HG02840 (cell line): ENCODE measurements at regions not wholly inside any gene's neighbourhood (a gene's known extent, or its start where the extent isn't known, plus 50 kb on each side); places are given as distances from the start of the nearest gene placed in this dataset.
"Not testable (repeated sequence)": the region's sequence is repeated elsewhere in the genome, so short reads cannot be mapped to it uniquely, and the experiment has no call there.

Experiments used
- ATAC-seq: cut with Tn5 transposase; IDR thresholded peaks from one replicate; pipeline ENCODE4 v1.9.1; 2021; ENCODE audit warnings: mild to moderate bottlenecking, moderate library complexity, moderate number of reproducible peaks; ENCODE audit not compliant: unreplicated experiment, low FRiP score

DNA sequence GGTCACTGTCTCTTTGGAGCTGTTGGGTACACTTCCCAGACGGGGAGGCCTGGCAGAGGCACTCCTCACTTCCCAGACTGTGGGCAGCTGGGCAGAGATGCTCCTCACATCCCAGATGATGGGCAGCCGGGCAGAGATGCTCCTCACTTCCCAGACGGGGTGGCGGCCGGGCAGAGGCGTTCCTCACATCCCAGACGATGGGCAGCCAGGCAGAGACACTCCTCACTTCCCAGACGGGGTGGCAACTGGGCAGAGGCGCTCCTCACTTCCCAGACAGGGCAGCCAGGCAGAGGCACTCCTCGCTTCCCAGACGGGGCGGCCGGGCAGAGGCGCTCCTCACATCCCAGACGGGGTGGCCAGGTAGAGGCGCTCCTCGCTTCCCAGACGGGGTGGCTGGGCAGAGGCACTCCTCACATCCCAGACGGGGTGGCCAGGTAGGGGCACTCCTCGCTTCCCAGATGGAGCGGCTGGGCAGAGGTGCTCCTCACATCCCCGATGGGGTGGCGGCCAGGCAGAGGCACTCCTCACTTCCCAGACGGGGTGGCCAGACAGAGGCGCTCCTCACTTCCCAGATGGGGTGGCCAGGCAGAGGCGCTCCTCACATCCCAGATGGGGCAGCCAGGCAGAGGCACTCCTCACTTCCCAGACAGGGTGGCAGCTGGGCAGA lies 833.1 kb upstream of the RAG2 start:
- ATAC-seq = not testable (repeated sequence)

DNA sequence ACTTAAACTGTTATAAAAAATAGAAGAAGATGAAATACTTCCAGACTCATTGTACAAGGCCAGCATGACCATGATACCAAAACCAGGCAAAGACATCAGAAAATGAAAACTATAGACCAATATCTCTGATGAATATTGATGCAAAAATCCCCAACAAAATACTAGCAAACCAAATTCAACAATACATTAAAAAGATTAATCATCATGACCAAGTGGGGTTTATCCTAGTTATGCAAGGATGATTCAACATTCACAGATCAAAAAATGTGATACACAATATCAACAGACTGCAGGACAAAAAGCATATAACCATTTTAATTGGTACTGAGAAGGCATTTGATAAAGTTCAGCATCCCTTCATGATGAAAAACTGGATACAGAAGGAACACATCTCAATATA lies 824.5 kb upstream of the RAG2 start:
- no peak for ATAC-seq

DNA sequence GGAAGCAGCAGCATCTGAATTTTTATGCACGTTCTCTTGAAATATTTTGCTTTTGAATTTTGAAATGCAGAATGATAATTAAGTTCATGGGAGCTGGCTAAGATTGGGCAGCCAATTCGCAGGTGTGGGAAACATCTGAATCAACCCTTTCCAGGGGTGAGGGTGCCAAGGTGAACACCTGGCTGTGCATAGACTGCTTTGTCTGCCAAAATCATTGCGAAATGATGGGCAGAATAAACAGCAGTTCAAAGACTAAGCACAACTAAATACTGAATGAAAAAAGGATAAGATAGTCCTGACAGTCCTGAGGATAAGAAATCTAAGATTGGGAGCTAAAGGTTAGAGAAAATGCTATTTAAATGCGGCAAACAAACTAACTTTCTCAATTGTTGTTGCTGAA lies 813.3 kb upstream of the RAG2 start:
- ATAC-seq = no peak

DNA sequence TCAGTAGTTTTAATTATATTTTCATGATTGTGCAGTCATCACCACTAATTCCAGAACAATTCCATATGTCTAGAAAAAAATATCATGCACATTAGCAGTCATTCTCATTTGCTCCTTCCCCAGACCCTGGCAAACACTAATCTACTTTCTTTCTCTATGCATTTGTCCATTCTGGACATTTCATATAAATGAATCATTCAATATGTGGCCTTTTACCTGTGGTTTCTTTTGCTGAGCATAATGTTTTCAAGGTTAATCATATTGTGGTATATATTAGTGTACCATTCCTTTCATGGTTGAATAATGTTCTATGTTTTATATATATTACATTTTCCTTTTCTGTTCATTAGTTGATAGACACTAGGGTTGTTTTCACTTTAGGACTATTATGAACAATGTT lies 811.1 kb upstream of the RAG2 start:
- no peak for ATAC-seq

DNA sequence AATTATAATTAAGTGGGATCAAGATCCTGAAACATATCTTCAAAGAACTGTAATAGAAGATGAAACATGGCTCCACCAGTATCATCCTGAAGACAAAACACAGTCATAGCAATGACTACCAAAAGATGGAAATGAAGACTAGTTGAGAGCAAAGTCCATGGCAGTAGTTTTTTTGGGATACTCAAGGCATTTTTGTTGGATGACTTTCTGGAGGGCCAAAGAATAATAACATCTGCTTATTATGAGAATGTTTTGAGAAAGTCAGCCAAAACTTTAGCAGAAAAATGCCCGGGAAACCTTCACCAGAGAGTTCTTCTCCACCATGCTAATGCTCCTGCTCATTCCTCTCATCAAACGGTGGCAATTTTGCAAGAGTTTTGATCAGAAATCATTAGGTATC lies 809.4 kb upstream of the RAG2 start:
- ATAC-seq = no peak

DNA sequence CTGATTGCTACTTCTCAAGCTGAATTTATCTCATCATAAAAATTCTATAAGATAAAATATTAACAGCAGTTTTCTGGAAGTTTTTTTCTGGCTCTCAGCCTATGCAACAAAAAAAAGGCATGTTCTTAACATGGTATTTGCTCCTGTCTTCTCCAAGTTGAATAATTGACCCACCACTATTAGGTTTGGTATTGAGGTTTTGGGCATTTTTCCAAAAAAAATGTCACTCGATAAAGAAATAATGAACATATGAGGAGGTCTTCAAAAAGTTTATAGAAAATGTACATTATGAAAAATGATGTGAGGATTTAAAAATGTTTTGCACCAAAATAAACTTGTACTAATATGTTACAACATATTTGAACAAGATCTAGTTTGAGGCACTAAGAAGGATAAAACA lies 808.6 kb upstream of the RAG2 start:
- no peak for ATAC-seq

DNA sequence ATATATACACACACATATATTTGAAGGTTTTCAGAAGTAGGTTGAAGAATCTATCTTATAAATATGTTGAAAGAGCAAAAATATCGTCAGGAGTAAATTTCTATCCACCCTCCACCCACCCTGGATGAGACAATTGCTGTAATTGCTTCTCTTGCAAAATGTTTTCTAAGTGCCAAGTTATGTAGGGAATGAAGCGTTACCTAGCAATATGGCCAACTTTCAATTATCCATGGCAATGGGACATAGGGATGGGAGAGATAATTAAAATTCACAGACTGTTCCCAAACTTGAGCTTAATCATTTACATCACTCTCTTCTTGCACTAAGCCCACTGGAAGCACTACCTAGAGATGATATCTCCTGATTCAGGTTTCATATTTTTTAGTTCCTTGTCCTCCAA lies 806.2 kb upstream of the RAG2 start:
- no peak for ATAC-seq

DNA sequence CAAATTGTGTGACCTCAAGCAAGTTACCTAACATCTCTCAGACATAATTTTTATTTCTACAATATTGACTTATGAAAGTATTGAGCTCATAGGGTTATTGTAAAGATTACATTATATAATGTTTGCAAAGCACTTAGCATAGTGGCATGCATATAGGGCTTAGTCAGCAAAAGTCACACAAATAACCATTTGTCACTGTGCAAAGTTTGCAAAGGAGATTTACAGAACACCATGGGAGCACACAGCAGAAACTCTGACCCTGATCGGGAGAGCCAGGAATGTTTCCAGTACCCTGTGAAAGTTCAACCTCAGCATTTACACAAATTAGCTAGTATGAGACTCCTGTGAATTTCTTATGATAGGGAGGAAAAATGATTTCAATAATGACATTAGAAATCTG lies 804.6 kb upstream of the RAG2 start:
- no peak for ATAC-seq

DNA sequence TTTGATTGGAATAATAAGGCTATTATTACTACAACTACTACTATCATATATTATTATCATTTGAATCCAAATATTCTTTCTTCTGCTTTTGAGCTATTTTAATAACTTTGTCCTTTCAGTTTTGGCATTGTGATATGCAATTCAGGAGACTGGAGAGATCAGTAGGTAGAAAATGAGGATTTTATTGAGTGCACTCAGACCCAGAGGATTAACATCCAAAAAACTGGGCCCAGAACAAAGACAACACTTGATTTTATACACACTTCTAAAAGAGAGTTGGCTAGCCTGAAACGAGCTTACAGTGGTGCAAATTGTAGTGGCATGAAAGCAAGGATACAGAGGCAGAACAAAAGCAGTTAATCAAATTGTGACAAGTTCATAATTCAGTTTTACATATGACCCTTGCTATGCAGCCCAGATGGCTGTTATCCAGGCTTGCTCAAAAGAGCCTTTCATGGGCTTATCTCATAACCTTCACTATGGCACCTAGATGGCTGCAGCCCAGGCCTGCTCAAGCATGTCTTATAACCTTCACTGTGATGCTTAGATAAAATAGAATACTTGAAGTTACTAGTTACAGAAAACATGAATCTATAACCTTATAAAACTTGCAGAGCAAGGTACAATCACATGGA lies 796.3 kb upstream of the RAG2 start:
- no peak for ATAC-seq

DNA sequence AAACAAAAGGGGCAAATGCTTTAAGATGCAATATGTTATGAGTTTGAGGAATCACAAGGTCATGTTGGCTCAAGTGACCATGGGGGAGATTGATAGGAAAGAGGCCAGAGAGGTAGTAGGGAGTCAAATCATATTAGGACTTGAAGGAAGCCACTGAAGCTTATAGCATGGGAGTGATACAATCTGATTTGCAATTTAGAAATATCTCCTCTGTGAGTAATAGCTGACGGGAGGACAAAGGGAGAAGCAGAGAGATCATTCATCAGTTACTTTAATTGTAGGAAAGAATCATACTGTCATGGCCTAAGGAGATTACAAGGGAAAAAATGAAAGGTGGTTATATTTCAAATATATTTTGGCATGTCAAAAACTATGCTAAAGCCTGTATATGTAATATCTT lies 793.6 kb upstream of the RAG2 start:
- ATAC-seq = no peak

DNA sequence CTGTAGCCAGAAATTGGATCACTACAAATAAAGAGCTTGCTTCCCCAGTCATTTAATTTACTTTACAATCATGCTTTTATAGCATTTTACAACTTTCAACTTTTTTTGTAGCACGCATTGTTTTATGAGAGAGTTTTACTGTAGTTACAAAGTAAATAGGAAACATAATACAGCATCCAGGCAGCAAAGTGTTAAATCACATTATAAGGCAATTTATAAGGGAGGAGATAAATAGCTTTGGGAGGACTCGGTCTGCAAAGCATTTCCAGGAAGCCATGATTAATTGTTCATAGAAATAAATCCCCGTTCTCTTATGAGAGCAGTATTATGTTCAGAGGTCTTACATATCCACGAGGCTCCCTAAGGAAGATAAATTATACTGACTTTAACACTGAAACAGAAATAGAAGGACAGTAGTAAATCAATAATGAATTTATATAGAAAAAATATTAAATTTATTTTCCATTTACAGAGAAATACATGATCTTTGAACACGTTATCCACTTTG lies 792.6 kb upstream of the RAG2 start:
- no peak for ATAC-seq

DNA sequence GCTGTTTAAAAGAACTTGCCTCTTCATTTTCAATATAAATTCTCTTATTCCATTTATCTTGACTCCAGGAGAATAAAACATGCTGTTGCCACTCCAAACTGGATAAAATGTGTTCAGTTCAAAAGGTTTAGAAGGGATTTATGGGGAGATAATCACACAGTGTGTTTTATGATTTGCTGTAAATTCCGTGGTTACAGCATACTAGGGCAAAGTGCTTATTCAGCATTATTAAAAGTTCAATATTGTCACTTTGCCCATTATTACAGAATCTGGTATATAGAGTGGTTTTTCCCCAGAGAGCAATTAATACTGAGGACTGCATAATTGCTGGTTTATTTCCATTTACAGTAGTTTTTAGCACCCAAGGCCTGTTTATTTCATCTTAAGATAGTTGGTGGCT lies 780.9 kb upstream of the RAG2 start:
- no peak for ATAC-seq

DNA sequence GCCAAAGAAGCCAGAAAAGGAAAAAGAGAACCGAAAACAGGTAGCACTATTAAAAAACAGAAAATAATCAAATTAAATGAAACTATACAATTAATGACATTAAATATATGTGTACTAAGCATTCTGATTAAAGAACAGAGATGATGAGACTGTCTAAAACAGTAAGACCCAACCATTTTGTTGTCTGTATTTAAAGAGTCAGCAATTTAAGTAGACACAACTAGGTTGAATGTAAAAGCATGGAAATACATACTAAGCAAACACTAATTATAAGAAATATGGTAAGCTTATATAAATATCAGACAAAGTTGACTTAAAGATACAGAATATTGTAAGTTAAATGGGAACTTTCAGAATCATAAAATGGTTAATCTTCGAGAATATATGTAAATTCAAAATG lies 774.6 kb upstream of the RAG2 start:
- no peak for ATAC-seq

DNA sequence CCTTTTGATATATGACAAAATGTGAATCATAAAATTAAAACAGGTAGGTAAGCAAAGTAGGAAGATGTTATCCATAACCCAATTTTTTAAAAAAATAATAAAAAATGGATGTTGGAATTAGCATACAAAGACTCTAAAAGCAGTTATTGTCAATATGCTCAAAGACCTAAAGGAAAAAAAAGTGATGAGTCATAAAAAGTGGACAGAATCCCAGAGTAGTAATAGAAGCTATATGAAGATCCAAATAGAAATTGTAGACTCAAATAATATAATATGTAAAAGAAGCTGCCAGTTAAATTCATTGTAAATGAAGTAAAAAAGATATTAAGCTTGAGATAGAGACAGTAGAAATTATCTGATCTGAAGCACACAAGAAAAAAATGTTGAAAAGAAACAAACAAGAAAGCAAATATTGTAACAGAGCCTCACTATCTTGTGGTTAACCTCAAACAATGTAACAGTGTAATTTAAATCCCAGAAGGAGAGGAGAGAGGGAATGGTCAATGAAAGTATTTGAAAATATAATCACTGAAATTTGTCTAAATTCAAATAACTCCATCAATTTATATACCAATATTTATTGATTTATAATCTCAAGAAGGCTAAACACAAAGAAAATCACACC lies 773.4 kb upstream of the RAG2 start:
- ATAC-seq = no peak

DNA sequence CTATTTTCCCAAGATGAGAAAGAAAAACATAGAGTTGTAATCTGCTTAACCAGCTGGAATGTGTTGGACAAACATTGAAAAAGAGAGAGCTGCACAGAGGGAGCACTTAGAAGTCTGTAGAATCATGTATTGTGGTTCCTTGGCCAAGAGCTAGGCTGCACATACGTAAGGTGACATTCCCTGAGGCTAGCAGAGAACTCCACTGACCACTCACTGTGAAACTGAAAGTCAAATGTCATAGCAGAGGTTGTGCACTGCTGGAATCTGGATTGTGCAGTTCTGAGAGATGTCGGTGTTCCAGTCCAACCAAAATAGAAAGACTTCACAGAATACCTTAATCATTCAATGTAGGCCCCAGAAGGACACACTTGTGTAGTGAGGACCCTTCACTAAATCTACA lies 772.8 kb upstream of the RAG2 start:
- no peak for ATAC-seq

DNA sequence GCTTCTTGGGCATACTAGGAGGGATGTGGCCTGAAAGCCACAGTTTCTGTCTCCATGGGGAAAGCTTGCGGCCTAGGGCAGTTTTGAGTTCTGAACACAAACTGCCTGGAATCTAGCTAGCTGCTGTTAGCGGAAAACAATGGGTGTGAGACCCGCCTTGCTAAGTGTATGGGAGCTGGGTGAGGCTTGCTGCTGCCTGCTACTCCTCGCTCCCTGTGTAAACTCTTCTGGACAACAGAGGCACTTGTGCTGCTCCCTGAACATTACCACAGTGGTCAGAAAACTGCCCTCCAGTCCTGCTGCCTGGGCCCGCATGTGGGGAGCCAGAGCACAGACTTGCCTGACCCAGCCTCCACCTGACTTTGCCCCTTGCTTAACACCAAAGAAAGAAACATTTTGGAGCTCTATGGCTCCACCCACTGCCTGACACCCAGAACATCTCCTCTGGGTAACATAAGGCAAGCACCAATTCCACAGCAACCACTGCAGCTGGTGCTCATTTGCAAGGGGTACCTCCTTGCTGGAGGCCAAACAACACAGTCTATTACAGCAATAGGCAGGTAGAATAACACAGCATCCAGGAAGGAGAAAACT lies 766.3 kb upstream of the RAG2 start:
- no peak for ATAC-seq

DNA sequence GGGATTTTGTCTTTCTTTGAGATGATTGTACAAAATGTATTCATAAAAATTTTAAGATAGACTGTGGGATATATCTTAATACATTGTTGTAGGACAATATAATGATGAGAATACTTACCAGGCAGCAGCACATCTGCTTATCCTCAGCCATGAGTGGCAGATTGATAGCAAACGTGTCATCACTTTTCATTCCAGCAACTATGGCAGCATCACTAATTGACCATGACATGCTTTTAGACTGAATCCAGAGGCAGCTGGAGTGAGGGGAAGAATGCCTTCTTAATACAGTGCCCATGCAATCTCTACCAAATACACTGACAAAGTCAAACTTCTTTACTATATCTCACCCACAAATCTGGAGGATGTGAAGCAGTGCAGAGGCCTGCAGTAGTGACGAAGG lies 755.2 kb upstream of the RAG2 start:
- no peak for ATAC-seq

DNA sequence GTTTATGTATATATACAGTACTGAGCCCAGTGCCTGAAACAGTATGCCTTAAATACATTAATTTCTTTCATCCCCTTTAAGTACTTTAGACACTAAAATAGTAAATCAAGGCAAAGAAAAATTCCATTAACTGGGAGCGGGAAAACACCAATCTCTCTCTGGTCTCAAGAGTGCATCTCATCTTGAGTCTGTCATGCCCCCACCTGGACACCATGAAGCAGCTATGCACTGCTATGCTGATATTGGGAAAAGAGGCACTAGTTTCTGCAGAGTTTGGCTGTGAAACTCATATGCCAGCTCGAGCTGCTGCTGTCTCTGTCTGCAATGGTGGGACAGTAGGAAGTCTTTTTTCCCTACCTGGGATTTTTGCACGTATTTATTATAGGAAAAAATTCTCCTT lies 754.4 kb upstream of the RAG2 start:
- no peak for ATAC-seq

DNA sequence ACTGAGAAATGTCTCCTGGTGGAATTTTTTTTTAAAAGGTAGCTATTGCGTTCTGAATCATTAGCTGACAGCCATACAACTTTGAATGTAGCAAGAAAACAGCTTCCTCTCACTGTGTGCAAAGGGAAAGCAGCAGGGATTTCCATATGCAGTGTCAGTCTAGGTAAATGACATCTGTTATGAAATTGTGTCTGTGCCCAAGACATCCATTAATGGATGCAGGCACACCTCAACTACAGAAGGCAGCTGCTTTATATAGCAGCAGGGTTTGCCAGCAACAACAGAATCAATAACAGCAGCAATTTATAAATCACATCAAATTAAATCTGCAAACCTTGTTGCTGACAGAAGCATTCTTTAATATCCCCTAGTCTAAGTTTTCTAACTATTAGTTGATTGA lies 745.3 kb upstream of the RAG2 start:
- no peak for ATAC-seq

DNA sequence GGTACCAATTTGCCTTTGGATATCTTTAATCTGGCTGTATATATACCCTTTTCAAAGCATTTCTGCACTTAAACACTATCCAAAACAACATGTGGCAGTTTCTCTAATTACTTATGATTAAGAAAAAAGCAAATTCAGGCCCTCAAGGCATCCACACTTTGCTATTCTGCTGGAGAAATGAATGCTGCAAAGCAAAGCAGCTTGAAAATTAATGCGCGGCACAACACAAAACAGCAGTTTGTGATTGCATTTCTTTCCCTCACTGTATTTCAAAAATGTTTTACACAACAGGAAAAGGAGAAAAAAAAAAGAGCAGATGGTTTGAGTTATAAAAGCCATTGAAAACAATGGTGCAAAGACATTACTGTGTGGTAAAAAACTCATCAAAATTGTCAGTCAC lies 738.4 kb upstream of the RAG2 start:
- no peak for ATAC-seq

DNA sequence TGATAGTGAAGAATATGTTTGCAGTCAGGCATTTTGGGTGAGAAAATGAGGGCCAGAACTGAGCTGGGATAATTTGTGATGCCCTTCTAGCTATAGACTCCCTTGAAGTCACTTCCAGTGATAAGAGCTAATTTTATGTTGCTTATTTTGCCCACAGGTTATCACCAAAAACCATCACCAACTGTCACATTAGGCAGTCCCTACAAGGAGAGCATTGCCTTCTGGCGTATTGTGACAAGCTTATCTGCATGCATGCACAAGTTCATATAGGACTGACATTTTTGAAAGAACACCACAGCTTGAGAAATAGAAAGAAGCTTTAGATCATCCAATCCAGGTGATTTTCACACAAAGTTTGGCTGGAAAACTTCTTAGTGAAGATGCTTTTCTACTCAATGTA lies 735.3 kb upstream of the RAG2 start:
- ATAC-seq = no peak

DNA sequence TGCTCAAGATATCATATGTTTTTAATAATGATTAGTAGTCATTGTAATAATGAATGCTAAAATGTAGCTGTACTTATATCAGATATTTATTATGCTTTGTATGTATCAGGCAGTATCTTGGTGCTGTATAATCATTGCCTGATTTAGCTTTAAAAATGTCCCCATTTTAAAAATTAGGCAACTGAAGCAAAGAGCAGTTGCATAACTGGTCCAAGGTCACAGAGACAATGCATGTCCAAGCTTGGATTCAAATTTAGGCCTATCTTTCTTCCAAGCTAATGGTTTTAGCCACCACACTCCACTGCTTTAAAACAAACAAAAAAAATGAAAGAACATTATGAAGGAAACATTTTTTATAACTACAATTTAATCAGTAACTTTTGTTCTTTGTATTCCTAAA lies 725.8 kb upstream of the RAG2 start:
- no peak for ATAC-seq
